C4-2B (cell line): ENCODE measurements at regions not wholly inside any gene's neighbourhood (a gene's known extent, or its start where the extent isn't known, plus 50 kb on each side); places are given as distances from the start of the nearest gene placed in this dataset.

Source experiments
- CTCF ChIP-seq: fragments of 450-650 bp; conservative IDR thresholded peaks from 2 replicates; pipeline ENCODE4 v1.5.1; 2017; ENCODE audit warnings: mild to moderate bottlenecking
- ZFX ChIP-seq: fragments of 450-650 bp; IDR thresholded peaks from 2 replicates; pipeline ENCODE4 v1.6.1; 2017

DNA sequence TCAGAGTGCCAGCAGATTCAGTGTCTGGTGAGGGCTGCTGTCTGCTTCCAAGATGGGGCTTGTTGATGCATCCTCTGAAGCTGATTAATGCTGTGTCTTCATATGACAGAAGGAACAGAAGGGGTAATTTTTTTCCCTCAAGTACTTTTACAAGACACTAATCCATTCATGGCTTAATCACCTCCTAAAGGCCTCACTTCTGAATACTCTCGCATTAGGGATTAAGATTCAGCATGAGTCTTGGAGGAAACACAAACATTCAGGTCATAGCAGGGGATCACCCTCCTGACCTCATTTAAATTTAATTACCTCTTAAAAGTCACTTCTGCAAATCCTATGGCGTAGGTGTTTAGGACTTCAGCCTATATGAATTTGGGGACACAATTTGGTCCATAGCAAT is 1145.5 kb upstream of the PCDH10 start:
- TF ChIP-seq CTCF (no peak), ZFX (no peak)
